ENCODE measurements at regions not wholly inside any gene's neighbourhood (a gene's known extent, or its start where the extent isn't known, plus 50 kb on each side); places are given as distances from the start of the nearest gene placed in this dataset.
A peak's percentile ranks its signal among the peaks of the same experiment; 100 is the strongest.

- TF ChIP-seq CTCF (IDR thresholded peaks at IDR 0.05; ENCODE audit: poor library complexity, severe bottlenecking) (peak; percentile 90), TAF1 (IDR thresholded peaks at IDR 0.05; ENCODE audit: low read depth) (no peak), POLR2AphosphoS5 (IDR thresholded peaks at IDR 0.05) (no peak), EP300 (conservative IDR thresholded peaks at IDR 0.05; ENCODE audit: poor library complexity, severe bottlenecking) (no peak)
Measured at GRCh38 chr1:93814059-93814794, 64.8 kb downstream of the DNTTIP2 start.

Measured in neural cell (in vitro differentiated cells).